ENCODE measurements at regions not wholly inside any gene's neighbourhood (a gene's known extent, or its start where the extent isn't known, plus 50 kb on each side); places are given as distances from the start of the nearest gene placed in this dataset.
"Not testable (repeated sequence)": the region's sequence is repeated elsewhere in the genome, so short reads cannot be mapped to it uniquely, and the experiment has no call there.

DNA sequence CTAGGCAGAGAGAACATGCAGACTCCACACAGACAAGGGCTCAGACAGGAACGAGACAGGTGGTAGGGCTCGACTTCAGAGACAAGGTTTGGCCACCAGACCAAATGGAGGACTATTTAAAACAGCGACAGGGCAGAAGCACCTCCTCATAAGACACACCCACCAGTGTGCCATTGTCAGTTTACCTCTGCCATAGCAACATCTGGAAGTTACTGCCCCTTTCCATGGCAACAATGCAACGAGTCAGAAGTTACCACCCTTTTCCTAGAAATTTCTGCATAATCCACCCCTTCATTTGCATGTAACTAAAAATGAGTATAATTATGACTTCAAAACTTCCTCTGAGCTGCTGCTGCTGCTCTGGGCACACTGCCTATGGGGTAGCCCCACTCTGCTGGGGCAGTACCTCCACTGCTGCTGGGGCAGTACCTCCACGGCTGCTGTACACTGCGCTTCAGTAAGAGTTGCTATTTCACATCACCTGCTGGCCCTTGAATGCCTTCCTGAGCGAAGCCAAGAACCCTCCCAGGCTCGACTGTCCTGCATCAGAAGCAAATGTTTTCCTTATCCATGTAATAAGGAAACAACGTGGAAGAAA lies 2222.3 kb upstream of the AGA start:
- no peak for DNase-seq (ENCODE audit: low read depth, low spot score)

DNA sequence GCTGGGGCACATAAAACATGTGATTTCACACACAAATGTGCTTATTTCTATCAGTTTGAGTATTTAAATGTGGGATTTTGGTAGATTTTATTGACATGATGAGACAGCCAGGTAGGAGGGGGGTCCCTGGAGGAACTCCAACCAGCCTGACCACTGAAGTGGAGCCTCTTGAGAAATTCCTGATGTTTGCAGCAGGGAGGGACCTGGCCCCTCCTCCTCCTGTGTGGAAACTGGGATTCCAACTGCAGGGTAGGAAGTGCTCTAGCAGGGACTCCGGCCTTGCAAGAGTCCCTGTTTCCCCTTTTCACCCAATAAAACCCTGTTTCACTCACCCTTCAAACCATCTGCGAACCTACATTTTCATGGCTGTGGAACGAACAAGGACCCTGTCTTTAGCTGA lies 2224.0 kb upstream of the AGA start:
- no peak for DNase-seq (ENCODE audit: low read depth, low spot score)

DNA sequence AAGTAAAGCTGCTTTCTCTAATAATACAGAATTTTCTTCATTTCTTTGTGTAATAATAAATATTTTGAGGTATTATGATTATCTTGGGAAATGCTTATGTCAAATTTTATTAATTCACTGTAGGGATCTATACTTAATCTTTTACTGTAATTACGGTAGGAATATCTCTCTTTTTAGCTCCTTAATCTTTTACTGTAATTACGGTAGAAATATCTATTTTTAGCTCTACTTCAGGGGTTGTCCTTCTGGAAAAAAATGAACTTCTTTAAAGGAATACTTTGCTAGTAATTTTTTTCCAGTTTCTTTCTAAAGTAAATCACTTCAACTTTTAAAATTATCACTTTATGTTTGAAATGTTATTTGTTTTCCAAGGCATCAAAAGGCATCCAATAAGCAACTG lies 2229.4 kb upstream of the AGA start:
- DNase-seq (ENCODE audit: low read depth, low spot score): no peak

DNA sequence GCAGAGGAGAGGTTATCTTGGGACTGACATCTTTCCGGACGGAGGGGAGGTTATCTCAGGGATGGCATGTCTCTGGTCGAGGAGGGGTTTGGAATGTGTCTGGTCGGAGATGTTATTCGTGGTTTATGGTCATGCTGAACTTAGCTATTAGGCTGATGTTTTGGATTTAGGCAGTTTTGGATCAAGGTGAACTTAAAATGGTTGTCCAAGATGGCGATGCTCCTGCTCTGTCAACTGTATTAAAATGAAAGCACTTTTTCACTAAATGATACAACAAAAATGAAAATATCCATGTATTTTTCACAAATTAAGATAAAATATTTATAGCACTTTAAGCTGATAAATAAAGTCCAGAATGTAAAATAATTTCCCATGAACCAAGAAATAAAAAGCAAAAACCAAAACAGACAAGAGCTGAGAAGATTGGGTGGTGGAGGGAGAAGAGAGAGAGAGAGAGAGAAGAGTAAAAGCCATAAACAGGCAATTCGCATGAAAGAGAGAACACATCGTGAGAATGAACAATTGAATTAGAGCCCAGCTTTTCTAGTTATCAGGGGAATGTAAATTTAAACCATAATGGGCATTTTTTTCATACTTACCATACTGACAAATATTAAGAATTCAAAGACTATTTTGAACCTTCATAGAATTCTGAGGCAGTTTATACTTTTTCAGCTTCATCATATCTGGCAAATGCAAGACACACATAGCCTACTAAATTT lies 2236.0 kb upstream of the AGA start:
- DNase-seq (ENCODE audit: low read depth, low spot score): no peak

DNA sequence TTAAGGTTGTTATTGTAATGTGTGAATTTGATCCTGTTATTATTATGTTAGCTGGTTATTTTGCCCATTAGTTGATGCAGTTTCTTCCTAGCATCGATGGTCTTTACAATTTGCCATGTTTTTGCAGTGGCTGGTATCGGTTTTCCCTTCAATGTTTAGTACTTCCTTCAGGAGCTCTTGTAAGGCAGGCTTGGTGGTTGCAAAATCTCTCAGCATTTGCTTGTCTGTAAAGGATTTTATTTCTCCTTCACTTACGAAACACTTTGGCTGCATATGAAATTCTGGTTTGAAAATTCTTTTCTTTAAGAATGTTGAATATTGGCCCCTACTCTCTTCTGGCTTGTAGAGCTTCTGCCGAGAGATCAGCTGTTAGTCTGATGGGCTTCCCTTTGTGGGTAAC lies 2241.4 kb upstream of the AGA start:
- DNase-seq (ENCODE audit: low read depth, low spot score): not testable (repeated sequence)

DNA sequence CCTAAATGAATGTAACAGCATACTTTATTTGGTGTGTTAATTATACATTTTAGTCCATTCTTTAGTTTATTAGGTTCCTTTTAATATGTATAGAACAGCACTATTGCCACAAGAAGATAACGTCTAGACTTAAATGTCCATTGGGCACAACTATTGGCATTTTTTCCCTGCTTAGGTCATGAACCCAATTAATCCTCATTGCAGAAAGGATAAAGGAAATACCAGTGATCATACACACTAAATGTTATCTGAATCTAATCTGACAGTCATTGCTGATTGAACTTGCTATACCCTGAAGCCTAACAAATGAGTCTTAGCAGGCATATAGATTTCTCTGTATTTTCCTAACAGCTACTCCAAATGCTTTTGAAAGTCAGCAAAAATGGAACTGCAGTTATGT lies 2250.0 kb upstream of the AGA start:
- no peak for DNase-seq (ENCODE audit: low read depth, low spot score)

DNA sequence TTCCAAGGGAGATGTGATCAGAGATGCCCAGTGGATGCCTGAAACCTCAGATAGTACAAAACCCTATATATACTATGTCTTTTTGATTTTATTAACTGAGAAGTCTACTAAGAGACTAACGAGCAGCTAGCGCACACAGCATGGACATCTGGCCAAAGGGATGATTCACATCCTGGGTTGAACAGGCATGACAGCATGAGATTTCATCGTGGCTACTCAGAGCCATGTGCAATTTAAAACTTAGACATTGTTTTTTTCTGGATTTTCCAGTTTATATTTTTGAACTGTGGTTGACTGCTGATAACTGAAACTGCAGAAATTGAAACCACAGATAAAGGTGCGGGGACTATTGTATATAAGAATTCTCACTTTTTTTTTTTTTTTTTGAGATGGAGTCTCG lies 2252.9 kb upstream of the AGA start:
- no peak for DNase-seq (ENCODE audit: low read depth, low spot score)

DNA sequence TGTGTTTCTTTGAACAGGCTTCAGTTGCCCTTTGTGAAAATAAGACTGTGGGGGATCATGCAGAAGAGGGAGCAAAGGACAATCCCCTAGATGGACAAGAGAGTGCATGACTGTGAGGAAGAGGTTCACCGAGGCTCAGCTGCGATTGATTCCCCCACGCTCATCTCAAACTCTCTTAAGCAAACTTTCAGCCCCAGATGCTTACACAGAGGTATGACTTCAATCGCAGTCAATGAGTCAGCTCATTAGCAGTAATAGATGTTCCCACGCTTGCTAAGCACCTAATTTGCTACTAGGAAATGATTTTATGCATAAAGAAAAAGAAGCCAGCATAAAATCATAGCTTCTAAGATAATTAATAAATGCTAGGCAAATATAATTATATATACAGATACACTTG lies 2256.1 kb upstream of the AGA start:
- DNase-seq (ENCODE audit: low read depth, low spot score): no peak

DNA sequence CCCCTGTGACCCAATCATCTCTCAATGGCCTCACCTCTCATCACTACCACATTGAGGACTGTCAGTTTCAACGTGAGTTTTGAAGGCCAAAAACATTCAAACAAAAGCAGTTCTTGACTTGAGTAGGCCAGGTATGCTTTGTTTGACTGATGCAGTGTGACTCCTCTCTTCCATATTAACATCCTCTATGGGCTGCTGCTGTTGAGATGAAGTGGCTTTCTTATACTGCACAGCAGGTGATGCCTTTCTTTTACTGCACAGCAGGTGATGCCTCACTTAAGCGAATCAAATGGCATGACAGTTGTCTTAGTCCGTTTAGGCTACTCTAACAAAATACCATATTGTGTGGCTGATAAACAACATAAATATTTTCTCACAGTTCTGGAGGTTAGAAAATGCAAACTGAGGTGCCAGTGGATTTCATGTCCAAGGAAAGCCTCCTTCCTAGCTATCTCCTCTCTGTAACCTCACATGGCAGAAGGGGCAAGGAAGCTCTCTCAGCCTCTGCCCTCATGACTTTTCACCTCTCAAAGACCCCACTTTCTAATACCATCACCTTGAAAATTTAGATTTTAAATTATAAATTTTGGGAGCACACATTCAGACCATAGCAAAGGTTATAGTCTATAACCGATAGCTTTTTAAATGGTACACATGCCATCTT lies 2267.9 kb upstream of the AGA start:
- DNase-seq (ENCODE audit: low read depth, low spot score): no peak

DNA sequence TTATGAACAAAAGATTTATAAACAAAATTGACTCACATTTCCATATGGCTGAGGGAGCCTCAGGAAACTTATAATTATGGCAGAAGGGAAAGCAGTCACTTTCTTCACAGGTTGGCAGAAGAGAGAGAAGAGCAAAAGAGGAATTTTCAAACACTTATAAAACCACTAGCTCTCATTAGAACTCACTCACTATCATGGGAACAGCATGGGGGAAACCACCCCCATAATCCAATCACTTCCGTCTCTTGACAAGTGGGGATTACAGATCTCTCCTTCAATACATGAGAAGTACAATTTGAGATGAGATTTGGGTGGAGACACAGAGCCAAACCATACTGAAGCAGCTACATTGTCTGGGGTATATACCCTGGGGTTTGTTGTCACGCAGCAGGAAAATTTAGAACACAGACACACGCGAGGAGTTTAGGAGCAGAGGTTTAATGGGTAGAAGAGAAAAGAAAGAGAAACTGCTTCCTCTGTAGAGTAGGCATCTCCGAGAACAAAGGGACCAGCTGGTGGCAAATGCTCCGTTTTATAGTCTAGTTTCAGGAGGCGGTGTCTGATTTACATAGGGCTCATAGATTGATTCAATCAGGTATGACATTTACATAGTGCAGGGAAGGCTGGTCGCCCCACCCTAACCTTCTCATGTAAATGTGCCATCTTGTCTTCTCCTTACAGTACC lies 2277.7 kb upstream of the AGA start:
- no peak for DNase-seq (ENCODE audit: low read depth, low spot score)

DNA sequence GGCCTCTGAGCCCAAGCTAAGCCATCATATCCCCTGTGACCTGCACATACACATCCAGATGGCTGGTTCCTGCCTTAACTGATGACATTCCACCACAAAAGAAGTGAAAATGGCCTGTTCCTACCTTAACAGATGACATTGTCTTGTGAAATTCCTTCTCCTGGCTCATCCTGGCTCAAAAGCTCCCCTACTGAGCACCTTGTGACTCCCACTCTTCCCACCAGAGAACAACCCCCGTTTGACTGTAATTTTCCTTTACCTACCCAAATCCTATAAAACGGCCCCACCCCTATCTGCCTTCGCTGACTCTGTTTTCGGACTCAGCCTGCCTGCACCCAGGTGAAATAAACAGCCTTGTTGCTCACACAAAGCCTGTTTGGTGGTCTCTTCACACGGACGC lies 2284.3 kb upstream of the AGA start:
- DNase-seq (ENCODE audit: low read depth, low spot score): not testable (repeated sequence)

DNA sequence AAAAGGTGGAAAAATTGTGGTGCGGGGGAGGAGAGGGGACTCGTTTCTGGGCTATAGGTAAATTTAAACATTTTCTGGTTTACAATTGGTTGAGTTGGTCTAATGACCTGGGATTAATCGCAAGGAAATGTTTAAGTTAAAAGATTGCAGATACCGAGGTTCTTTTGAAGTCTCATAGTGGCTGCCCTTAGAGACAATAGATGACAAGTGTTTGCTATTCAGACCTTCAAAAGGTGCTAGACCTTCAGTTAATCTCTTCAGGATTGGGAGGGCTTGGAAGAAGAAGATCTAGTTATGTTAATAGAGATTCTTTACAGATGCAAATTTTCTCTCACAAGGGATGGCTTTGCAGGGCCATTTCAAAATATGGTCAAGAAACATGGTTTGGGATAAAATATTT lies 2286.1 kb upstream of the AGA start:
- no peak for DNase-seq (ENCODE audit: low read depth, low spot score)

DNA sequence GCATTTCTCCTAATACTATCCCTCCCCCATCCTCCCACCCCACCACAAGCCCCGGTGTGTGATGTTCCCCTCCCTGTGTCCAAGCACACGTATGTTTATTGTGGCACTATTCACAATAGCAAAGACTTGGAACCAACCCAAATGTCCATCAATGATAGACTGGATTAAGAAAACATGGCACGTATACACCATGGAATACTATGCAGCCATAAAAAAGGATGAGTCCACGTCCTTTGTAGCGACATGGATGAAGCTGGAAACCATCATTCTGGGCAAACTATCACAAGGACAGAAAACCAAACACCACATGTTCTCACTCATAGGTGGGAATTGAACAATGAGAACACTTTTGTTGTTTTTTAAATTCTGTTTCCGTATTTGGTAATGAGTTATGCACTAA lies 2294.6 kb upstream of the AGA start:
- not testable (repeated sequence) for DNase-seq (ENCODE audit: low read depth, low spot score)

DNA sequence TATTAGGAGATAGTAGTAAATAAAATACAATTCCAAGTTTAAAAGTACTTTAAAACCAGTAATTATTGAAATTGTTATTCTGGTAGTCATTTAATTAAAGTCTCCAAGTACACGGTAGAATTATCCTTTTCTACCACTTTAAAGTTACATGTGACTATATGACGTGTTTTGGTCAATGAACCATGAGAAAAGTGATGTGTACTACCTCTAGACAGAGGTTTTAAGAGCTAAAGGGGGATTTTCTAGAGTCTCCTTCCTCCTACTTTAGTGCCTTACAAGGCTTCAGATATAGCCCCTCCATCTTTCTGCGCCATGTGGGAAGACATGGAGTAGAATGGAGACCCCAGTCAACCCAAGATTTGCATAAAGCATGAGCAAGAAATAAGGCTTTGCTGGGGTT lies 2296.6 kb upstream of the AGA start:
- DNase-seq (ENCODE audit: low read depth, low spot score): no peak

DNA sequence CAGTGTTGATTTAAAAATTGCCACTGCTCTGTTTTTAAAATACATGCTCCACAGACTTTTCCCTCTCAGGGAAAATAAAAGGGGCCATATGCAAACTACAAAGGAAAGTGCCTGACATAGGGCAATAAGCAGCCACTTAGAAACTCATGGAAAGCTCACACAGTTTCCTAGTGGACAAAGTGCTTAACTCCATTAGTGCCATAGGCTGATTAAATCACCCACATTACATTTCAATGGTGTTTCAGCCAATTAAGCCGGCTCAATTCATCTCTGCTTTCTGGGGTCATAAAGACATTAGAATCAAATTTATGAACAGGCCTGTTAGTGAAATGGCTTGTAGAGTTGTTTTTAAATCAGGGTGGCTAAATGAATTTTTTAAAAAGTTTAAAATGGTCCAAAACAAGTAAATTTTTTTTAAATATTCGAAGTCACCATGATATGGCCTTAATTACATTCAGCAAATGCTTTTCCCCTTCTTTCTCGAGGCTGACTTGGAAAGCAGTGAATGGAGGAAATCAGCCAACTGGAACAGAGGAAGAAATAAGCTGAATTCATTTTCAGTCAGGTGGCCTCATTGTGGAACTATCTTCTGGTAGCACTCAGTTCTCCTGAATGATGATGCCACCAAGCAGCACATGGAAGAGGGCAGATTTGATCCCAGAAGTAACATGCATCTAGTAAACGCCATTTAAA lies 2305.1 kb upstream of the AGA start:
- DNase-seq (ENCODE audit: low read depth, low spot score): no peak

DNA sequence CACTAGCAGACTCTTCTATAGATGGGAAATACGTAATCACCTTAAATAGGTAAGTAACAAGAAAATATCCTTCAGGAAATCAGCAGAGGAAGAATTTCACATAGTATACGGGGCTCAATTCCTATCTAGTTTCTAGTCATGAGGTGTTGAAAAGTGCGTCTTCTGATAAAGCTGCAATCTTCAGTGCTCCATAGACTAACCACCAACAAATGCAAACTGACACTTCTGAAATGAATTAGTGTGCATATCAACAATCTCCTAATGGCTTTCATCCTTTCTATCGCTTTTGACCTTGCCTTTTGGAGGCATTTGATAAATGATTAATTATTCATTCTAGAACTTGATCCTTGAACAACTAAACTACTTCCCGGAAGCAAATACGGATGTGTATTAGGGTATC lies 2306.6 kb upstream of the AGA start:
- no peak for DNase-seq (ENCODE audit: low read depth, low spot score)

DNA sequence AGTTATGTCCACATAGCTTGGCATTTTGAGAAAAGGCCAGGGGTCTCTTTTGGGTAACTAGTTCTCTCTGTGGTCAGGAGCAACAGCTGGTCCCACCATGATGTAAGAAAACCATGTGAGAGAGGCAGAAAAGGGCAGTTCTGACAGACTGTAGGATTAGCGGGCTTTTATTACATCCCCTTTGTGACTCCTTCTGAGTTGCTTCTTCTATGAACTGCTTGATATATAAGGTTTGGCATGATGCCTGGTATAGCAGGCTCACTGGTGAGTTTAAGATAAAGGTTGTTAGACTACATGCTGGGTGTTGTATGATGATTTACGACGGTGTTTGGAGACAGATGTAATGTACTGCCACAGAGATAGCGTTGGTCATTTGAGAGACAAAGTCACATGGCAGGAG lies 2308.1 kb upstream of the AGA start:
- no peak for DNase-seq (ENCODE audit: low read depth, low spot score)

DNA sequence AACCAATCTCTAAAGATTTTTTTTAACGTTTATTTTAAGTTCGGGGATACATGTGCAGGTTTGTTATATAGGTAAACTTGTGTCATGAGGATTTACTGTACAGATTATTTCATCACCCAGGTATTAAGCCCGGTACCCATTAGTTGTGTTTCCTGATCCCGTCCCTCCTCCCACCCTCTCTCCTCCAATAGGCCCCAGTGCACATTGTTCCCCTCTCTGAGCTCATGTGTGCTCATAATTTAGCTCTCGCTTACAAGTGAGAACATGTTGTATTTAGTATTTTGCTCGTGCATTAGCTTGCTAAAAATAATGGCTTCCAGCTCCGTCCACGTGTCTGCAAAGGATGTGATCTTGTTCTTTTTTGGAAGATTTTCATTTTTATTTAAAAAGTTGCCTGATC lies 2309.4 kb upstream of the AGA start:
- DNase-seq (ENCODE audit: low read depth, low spot score): no peak

DNA sequence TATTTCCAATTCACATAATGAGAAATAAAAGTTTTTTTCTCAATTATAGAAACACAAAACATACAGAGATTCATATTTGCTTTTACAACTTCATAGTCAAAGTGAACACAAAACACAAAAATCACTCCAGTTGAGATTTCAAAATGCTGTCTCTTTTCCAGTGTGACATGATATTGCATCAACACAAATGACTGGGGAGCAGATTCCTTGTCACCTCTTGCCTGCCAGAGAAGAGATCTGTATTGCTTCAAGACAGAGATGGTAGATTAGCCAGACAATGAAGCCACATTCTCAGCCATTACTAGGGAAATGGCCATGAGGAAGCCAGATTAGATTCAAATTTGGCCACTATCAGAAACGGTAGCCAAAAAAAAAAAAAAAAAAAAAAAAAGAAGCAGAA lies 2313.1 kb upstream of the AGA start:
- no peak for DNase-seq (ENCODE audit: low read depth, low spot score)

DNA sequence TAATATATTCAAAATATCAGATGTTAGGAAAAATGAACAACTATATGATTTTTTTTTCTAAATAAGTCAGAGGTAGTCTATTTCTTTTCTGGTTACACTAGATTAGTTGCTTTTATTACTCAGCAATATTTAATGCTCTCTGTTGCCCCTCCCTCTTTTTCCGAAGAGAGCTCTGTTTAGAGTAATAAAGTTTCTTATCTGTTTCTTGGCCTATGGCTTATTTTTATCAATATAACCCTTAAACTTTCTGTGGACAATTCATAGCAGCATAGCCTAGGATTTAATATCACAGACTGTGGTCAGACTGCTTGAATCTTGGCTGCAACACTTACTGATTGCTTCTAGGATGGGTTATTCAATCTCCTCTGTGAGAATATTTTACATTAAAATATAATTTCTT lies 2315.4 kb upstream of the AGA start:
- DNase-seq (ENCODE audit: low read depth, low spot score): no peak

DNA sequence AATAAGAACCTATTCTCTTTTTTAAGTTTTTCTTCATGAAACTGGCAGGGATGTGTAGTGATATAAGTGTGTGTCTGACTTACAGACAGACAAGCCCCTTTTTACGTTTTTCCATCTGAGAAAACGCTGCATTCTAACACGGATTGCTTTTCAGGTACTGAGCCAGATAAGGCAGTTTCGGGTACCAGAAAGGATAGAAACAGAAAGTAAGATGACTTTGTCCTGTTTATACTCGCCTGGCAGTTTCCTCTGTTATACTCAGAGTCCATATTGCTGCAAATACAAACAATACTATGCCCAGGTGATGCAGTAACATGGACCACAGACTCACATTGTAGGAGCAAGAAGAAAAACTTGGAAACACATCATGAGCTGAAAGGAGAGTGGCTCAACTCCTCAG lies 2320.6 kb upstream of the AGA start:
- no peak for DNase-seq (ENCODE audit: low read depth, low spot score)

DNA sequence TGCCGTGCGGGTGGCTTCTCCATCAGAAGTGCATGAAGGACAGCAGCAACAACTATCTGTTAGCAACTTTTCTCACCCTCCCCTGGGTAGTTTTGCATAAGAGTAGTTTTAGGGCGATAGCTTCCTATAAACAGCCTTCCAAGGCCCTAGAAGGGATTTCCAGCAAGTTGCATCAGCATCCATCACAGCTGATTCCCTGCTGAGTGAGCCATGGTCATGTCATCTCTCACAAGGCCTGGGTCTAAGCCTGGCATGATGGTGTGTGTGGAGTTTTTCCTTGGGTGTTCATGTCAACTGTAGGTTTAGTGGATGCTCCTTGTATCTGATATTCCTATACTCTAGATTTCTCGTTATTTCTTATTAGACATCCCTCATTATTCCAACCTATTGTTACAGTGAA lies 2324.7 kb upstream of the AGA start:
- DNase-seq (ENCODE audit: low read depth, low spot score): no peak

All from smooth muscle cell of the brain vasculature (primary cell).